NAMALWA (cell line): ENCODE measurements at regions not wholly inside any gene's neighbourhood (a gene's known extent, or its start where the extent isn't known, plus 50 kb on each side); places are given as distances from the start of the nearest gene placed in this dataset.

Experiments
- DNase-seq: peaks from one replicate; pipeline ENCODE4 v3.0.0-alpha.2; 2015; ENCODE audit warnings: low spot score

DNA sequence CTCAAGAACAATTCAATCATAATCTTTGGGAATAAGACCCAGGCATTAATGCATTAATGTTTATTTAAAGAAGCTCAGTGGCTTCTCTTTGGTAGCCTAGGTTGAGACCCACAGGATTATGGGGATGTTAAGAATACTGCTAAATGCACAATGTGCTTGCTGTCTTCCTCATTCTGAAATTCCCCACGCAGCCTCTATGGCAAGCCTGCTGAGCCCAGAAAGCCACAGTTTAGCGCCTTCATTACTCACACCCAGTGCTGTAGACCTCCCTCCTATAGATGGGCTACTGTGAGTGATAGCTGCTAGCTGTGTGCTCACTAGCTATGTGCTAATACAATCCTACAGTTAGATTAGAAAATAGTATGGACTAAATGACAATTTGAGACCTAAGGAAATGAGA lies 90.6 kb downstream of the TNFSF13B start:
- DNase-seq, result no peak

DNA sequence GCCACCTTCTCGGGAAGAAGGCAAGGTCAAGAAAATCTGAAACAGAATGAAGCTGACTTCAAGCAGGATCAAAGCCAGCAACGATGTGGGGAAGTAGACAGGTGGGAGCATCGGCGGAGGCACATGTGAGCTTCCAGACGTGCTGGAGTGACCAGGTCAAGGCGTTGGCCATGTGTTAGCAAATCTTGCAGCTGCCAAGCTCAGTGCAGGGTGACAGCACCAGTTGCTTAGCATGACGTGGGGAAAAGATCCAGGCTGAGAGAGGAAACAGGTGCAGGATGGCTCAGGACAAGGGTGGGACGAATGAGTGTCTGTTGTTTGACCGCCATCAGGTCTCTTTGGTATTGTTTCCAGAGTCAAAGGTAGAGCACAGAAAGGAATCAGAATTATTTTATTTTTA lies 92.3 kb downstream of the TNFSF13B start:
- no peak for DNase-seq

DNA sequence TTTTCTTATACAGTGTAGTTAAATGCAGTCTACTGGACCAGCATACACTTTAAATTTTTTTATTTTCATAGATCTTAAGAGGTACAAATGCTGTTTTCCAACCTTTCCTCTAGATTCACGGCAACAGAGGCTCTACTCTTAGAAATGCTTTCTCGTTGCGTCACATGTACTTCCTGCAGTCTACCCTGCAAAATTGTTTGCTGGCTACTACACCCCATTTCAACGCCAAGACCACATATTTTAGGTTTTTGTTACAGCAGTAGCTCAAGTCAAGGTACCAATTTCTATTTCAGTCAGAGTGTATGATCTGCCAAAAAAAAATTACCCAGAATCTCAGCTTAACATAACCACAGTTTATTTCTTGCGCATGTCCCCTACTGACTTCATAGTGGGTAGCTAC lies 94.1 kb downstream of the TNFSF13B start:
- DNase-seq, result no peak

DNA sequence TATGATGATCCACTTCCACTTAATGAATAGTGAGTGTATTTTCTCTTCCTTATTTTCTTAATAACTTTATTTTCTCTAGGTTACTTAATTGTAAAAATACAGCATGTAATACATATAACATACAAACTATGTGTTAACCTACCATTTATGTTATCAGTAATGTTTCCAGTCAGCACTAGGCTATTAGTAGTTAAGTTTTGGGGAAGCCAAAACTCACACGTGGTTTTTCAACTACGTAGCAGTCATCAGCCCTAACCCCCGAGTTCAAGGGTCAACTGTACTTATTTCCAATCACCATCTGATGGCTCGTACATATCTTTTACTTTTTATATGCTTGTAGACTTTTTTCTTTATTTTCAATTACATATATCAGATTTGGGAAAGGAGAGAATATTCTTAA lies 95.7 kb downstream of the TNFSF13B start:
- DNase-seq, result no peak

DNA sequence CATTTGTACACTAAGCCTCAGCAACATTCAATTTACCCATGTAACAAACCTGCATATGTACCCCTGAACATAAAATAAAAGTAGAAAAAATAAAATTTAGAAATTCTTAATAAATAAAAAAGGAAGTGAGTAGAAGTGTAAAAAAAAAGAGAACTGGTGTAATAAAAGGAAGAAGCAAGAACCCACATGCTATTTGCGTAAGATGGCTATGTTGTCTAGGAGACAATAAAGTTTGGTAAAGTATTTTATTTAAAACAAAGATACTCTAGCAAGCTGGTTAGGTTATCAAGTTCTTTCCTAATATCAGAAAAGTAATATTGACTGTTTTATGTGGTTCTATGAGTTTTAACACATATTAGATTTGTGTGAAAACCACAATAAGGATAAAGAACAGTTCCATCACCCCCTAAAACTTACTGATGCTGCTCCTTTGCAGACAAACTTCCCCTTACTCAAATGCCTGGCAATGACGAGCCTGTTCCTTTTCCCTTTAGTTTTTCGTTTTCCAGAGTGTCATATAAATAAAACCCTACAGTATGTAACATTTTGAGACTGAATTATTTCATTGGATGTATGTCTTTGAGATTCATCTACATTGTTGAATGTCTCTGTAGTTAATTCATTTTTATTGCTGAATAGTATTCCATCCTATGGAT lies 98.9 kb downstream of the TNFSF13B start:
- DNase-seq, result no peak

DNA sequence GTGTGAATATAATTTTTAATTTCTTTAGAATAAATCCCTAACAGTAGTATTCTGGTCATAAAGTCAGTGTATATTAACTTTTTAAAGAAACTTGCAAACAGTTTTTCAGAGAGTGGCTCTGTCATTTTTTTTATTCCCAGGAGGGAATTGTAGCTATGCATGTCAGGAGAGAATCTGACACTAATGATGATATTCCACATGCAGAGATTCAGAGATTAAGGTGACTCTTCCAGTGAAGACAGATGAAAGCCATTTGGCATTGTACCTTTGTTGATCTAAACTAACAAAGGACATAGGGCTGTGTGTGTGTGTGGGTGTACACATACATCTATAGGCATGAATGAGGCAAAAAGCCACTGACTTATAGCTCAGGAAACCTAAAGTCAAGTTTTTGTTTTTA lies 99.9 kb downstream of the TNFSF13B start:
- DNase-seq, result no peak

DNA sequence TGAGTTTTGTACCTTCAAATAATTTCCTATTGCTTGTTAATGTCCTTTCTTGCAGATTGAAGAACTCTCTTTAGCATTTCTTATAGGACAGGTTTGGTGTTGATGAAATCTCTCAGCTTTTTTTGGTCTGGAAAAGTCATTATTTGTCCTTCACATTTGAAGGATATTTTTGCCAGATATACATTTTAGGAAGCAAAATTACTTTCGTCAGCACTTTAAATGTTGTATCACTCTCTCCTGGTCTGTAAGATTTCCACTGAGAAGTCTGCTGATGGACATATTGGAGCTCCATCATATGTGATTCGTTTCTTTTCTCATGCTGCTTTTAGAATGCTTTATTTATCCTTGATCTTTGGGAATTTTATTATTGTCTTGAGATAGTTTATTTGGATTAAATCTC lies 105.5 kb downstream of the TNFSF13B start:
- DNase-seq, result no peak

DNA sequence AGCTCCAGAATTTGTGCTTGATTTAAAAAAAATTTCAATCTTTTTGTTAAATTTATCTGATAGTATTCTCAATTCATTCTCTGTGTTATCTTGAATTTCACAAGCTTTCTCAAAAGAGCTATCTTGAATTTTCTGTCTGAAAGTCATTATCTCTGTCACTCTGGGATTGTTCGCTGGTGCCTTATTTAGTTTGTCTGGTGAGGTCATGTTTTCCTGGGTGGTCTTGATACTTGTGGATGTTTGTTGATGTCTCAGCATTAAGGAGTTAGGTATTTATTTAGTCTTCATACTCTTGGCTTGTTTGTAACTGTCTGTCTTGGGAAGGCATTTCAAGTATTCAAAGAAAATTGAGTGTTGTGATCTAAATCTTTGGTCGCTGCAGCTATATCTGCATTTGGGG lies 106.3 kb downstream of the TNFSF13B start:
- no peak for DNase-seq

DNA sequence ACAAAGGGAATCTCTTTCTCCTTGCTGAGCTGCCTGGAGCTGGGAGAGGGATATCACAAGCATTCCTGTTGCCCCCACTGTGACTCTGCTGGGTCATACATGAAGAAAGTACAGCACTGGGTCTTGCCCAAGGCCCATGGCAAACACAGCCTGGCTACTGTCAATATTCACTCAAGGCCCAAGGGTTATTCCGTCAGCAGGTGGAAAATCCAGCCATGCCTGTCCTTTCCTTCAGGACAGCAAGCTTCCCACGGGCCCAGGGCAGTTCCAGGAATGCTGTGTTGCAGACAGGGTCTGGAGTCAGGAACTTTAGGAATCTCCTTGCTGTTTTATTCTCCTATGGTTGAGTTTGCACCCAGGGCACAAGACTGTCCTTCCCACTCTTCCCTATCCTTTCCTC lies 106.8 kb downstream of the TNFSF13B start:
- no peak for DNase-seq

DNA sequence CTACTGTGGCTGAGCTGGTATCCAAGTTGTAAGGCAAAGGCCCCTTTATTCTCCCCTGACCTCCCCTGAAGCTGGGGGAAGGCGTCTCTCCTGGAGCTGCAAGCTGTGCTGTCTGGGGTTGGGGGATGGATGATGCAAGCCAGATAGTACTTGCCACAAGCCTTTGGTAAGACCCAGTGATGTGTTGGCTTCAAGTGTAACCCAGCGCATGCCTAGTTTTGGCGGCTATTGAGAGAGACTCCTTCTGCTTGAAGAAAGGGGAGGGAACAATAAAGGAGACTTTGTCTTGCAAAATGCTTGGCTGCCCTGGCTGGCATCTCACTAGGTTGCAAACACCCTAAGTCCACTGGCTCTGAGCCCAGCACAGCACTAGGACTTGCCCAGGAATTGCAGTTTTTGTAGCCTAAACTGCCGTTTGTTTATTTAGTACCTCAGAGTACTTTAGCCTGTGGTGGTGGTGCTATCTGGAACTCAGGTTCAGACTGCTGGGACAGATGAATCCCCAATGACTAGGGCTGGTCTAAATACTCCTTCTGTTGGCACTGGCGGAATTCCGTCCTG lies 108.2 kb downstream of the TNFSF13B start:
- DNase-seq, result no peak

DNA sequence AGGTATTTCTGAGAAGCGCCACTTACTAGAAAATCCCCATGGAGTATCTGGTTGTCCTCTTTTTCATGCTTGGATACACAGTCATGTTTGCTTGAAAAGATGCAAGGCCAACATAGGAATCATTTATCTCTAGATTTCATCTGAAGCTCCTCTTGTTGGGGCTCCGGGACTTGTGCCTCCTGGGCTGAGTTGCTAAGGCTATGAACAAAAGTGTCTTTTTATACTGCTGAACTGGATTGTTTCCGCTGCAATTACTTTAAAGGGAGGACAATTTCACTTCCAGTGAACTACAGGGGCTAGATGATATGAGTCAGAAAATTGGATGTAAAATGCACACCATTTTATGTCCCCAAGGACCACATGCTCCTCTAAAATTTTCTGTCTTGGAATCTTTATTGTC lies 114.1 kb downstream of the TNFSF13B start:
- DNase-seq, result no peak

DNA sequence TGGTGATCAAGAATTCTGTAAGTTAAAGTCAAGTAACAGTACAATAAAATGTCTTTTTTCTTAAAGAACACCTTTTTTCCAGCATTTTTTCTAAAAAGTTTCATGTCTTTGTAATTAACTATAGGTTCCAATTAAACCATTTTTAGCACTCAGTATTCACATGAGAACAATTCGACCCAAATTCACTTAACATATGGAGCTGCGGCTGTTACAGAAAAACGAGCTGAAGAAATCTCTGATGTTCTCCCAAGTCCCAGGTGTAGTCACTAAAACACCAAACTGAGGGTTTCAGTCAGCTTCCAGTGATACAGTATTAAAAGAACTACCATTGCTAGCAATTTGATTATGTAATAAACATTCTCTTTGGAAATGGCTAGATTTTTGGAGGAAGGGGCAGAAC lies 117.6 kb downstream of the TNFSF13B start:
- no peak for DNase-seq

DNA sequence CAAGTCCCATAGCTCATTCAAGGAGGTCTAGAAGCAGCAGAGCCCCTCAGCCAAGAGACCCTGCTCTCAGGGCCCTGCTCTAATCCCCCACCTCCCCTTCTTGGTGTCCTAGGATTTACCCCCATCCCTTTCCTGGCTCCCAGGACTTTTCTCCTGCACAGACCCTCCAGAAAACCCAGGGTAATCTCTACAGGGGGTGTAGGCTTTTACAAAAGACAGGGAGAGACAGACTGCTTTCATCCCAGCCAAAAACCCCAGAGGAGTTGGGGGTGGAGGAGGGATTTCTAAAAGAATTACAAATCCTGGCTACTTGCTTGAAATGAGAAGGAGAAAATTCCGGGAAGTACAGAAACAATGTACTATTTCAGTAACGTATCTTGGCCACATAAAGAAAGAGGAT lies 133.3 kb downstream of the TNFSF13B start:
- DNase-seq, result no peak

DNA sequence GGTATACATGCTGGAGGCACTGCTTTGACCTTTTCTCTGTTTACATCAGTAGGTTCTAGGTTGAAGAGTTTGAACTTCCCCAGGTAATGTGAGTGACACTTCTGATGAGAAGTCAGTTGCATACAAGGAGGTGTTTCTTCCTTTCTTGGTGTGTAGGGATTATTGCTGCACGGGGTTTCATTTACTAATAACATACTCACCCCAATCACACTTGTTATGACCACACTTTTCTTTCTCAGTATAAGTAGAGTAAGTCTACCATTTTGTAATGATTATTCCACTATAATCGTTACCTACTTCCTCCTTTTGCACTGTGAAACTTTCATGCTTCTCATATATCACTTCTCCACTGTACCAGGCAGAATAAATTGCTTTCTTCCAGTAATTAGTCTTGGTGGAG lies 138.0 kb downstream of the TNFSF13B start:
- DNase-seq, result no peak

DNA sequence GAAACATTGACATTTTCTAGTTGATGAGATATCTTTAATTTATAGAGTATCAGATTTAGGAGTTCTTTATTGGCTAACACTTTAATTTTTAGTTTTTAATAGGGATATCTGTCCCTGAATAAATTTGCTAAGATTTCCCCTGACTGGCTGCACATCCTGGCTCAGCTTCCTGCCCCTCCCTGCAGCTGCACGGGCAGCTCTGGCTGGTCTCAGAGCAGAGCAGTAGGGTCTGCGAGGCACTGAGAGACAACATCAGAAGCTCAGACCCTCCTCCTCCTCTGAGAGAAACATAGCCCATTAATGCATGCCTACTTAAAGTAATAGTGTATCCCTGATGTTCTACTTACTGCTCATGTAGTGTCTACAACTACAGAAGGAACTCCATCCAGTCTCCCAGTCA lies 139.2 kb downstream of the TNFSF13B start:
- no peak for DNase-seq

DNA sequence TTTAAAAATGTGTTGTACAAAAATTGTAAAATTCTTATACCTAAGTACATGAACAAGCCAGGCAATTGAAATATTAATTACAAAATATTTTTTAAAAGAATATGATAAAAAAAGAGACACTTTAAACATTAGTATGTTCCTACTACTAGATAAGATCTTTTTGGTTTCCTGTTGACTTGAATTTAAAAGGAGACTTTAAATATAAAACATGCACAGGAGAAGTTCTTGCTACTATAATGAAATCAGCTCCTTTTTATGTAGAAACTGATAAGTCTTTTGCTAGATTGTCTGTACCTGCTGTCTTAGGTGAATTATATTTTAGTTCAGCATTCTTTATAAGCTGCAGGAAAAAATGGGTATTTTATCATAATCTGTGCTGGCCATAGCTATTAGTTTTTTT lies 140.2 kb downstream of the TNFSF13B start:
- no peak for DNase-seq

DNA sequence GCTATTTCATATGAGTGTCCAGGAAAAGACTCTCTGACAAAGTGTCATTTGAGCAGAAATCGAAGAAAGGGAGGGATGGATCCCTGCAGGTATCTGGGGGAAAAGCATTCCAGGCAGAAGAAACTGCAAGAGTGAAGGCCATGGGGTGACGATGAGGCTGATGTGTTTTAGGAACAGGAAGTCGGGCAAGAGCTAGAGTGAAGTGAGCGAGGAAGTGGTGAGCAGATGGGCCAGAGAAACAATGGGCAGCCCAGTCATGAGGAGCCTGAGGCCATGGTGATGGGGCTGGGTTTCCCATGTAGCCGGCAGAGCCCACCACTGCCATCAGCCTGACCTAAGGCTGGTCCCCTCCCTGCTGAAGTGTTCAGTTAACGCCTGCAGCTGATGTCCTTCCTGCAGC lies 150.2 kb downstream of the TNFSF13B start:
- DNase-seq, result no peak

DNA sequence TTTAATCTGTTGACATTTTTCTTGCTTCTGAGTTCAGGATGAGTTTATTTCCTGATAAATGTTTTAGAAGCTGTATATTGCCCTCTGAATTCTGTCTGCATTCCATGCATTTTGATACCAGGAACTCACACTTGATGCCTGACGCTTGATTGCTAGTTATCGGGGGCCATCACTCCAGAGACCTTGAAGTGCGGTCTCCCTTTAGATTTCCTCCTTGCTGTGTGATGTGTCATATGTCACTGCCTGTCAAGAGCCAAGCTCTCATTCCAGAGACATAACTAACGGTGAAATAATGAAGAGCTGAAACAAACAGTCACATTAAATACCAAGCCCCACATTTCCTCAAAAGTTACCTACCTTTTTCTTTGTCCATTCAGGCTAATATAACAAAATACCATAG lies 155.5 kb downstream of the TNFSF13B start:
- no peak for DNase-seq

DNA sequence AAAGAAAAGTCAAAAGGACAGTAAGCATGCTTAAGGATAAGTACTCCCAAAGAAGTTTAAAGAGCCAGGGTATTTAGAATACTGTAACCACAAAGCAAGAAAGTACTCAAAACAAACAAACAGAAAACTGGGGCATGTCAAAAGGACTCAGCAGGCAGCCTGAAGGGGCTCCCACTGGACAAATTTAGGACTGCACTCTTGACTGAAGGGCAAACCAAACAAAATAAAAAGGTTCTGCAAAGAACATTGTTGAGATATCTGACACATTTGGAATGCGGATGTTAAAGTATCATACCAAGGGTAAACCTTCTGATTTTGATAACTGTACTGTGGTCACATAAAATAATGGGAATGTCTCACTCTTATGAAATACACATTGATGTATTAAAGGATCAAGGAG lies 157.4 kb downstream of the TNFSF13B start:
- DNase-seq, result no peak

DNA sequence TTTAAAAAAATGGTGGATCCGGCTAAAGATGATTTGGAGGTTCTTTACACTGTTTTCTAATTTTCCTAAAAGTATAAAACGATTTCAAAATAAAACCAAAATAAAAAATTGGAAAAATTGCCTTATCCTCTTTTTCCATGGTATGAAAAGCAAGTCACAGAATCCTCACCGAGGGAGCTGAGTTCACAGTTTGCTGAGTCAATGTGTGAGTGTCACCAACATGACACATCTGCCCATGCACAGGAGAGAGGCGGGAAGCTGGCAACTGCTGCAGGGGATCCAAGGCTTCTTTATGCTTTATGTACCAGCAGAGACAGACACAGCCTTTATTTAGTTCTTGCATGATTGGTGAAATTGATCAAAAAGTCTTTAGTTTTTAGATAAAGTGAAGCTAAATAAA lies 157.8 kb downstream of the TNFSF13B start:
- DNase-seq, result no peak

DNA sequence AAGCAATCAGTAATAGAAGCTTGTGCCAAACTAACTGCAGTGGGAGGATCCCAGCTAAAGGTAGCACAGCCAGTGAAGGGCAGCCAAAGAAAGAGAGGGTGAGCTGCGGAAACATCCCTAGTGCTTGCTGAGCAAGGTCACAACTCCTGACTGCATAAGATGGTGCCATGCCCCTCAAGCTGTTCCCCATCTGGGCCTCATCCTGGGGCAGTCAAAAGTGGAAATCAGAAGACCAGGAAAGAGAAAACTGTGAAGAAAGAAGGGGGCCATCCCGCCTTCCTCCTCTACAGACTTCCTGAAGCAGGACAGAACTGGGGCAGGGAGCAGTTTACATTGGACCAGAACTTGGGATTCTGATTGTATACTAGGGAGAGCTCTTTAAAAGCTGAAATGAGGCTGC lies 159.2 kb downstream of the TNFSF13B start:
- DNase-seq, result no peak

DNA sequence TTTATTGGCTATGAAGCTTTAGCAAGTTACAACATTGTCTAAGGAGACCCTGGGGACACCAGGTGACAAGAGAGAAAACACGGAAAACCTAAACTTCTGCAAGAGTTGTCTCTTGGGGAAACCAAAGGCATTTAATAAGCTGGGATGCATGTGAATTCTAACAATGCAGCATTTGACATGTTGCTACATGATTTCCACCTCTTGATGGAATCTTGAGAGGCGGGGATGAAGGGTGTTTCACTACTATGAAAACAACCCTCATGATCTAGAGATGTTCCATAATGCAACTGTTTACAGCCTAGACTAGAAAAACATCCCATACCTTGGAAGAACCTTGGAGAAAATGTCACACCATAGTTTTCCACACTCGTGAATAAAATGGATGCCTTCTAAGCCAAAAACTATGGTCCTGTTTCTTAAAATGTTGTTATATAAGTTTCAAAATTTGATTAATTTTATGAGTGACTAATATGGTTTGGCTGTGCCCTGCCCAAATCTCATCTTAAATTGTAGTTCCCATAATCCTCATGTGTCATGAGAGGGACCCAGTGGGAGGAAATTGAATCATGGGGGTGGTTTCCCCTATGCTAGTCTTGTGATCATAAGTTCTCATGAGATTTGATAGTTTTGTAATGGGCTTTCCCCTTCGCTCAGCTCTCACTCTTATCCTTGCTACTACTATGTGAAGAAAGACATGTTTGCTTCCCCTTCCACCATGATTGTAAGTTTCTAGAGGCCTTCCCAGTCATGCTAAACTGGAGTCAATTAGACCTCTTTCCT lies 164.6 kb downstream of the TNFSF13B start:
- no peak for DNase-seq

DNA sequence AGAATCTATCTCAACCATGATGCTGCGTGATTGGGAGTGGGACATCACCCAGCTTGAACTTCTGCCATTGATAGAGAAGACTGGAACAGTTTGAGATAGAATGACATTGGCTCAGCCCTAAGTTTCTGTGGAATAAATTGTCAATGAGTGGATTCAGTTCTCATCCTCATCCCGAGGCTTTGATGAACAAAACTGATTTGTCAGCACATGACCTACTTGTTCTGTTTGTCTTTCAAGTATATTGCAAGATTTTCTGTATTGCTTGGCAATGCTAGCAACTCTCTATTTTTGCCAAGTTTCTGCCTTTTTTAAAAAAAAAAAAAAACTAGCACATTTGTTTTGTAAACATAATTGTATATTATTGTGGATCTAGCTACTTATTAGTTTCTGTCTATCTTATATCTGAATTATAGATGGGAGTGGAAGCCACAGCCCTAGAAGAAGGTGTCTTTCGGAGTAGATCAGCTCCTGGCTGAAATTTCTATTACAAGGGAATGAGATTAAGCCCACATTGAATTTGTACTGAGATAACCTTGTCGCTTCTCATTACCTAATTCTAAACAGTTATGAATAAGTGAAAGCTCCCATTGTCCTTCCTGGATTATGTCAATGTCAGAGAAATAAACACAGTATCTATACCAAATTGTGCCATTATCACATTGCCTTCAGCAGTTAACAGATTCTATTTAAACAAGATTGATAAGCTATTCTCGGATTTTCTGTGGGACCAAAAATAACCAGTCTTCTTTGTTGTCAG lies 166.1 kb downstream of the TNFSF13B start:
- no peak for DNase-seq
